GM23338 (cell line): ENCODE measurements at regions not wholly inside any gene's neighbourhood (a gene's known extent, or its start where the extent isn't known, plus 50 kb on each side); places are given as distances from the start of the nearest gene placed in this dataset.

Source experiments
- ATAC-seq: fragments of 200-7000 bp; cut with Tn5 transposase; 3 replicates; pipeline ENCODE4 v1.9.1; 2020
- DNase-seq: peaks from one replicate; pipeline ENCODE4 v3.0.0-alpha.2; 2015; ENCODE audit warnings: low spot score
- H2AFZ ChIP-seq: fragments of 200-600 bp; sonication (generic); 2 replicates; pipeline ENCODE4 v1.8.0; 2016; ENCODE audit warnings: antibody characterized with exemption, mild to moderate bottlenecking, moderate library complexity
- H3F3A ChIP-seq: fragments of 200-600 bp; sonication (generic); replicated peaks from 2 replicates; pipeline ENCODE4 v1.8.0; 2017; ENCODE audit warnings: antibody characterized with exemption, mixed run types, low read depth
- H3K27ac ChIP-seq: fragments of 200-600 bp; sonication (generic); 2 replicates; pipeline ENCODE4 v1.6.1; 2016; ENCODE audit warnings: low read depth
- H3K27me3 ChIP-seq: fragments of 200-600 bp; sonication (generic); 2 replicates; pipeline ENCODE4 v1.8.0; 2016; ENCODE audit warnings: mild to moderate bottlenecking, mixed run types, moderate library complexity; ENCODE audit not compliant: insufficient read depth
- H3K36me3 ChIP-seq: fragments of 200-600 bp; sonication (generic); 2 replicates; pipeline ENCODE4 v1.8.0; 2016; ENCODE audit warnings: mild to moderate bottlenecking; ENCODE audit not compliant: insufficient read depth
- H3K4me1 ChIP-seq: fragments of 200-600 bp; sonication (generic); 2 replicates; pipeline ENCODE4 v1.8.0; 2016; ENCODE audit warnings: mild to moderate bottlenecking, moderate library complexity; ENCODE audit not compliant: insufficient read depth
- H3K4me2 ChIP-seq: fragments of 200-600 bp; sonication (generic); 2 replicates; pipeline ENCODE4 v1.7.1; 2017; ENCODE audit warnings: mixed run types
- H3K4me3 ChIP-seq: fragments of 200-600 bp; sonication (generic); 2 replicates; pipeline ENCODE4 v1.6.1; 2016; ENCODE audit warnings: mixed run types
- H3K79me2 ChIP-seq: fragments of 200-600 bp; sonication (generic); replicated peaks from 2 replicates; pipeline ENCODE4 v1.8.0; 2017; ENCODE audit warnings: mild to moderate bottlenecking; ENCODE audit not compliant: insufficient read depth
- H3K9me2 ChIP-seq: fragments of 200-600 bp; sonication (generic); 2 replicates; pipeline ENCODE4 v1.8.0; 2017; ENCODE audit not compliant: insufficient read depth
- H4K20me1 ChIP-seq: fragments of 200-600 bp; sonication (generic); replicated peaks from 2 replicates; pipeline ENCODE4 v1.8.0; 2017; ENCODE audit warnings: mild to moderate bottlenecking; ENCODE audit not compliant: insufficient read depth
- H3K27ac Mint-ChIP-seq: 2 replicates; pipeline ENCODE4 v1.8.0; 2020; ENCODE audit warnings: inconsistent platforms, mild to moderate bottlenecking, moderate library complexity, mixed read lengths
- H3K27me3 Mint-ChIP-seq: 3 replicates; pipeline ENCODE4 v1.8.0; 2022; ENCODE audit warnings: low read depth, mild to moderate bottlenecking, moderate library complexity, mixed read lengths, inconsistent platforms; ENCODE audit not compliant: insufficient read depth, poor library complexity
- H3K36me3 Mint-ChIP-seq: 3 replicates; pipeline ENCODE4 v1.8.0; 2021; ENCODE audit warnings: low read depth, mild to moderate bottlenecking, inconsistent platforms, moderate library complexity, mixed read lengths
- H3K4me1 Mint-ChIP-seq: 3 replicates; pipeline ENCODE4 v1.8.0; 2020; ENCODE audit warnings: mild to moderate bottlenecking, inconsistent platforms, mixed read lengths
- H3K4me3 Mint-ChIP-seq: 3 replicates; pipeline ENCODE4 v1.8.0; 2021; ENCODE audit warnings: moderate library complexity, mild to moderate bottlenecking, inconsistent platforms, mixed read lengths
- H3K9me3 Mint-ChIP-seq: 3 replicates; pipeline ENCODE4 v1.8.0; 2020; ENCODE audit warnings: moderate library complexity, mild to moderate bottlenecking, inconsistent platforms, mixed read lengths
- CREB1 ChIP-seq: fragments of 250-450 bp; sonication (Bioruptor Pico); IDR thresholded peaks from 2 replicates; pipeline ENCODE4 v1.5.0; 2020; ENCODE audit warnings: low read depth, mild to moderate bottlenecking, moderate library complexity
- EZH2 ChIP-seq: fragments of 200-600 bp; sonication (generic); IDR thresholded peaks from one replicate; pipeline ENCODE4 v1.8.0; 2017; ENCODE audit warnings: antibody characterized with exemption, mild to moderate bottlenecking, low read depth; ENCODE audit not compliant: unreplicated experiment
- EZH2phosphoT487 ChIP-seq: fragments of 200-600 bp; sonication (generic); IDR thresholded peaks from one replicate; pipeline ENCODE4 v1.8.1; 2018; ENCODE audit warnings: antibody characterized with exemption; ENCODE audit not compliant: unreplicated experiment
- JUNB ChIP-seq: IDR thresholded peaks from one replicate; pipeline ENCODE4 v1.6.1; 2016; ENCODE audit warnings: antibody characterized with exemption; ENCODE audit not compliant: unreplicated experiment
- NANOG ChIP-seq: IDR thresholded peaks from 2 replicates; pipeline ENCODE4 v1.6.1; 2016; ENCODE audit warnings: antibody characterized with exemption, borderline replicate concordance
- POLR2AphosphoS5 ChIP-seq: IDR thresholded peaks from 2 replicates; pipeline ENCODE4 v1.6.1; 2016; ENCODE audit warnings: antibody characterized with exemption, low read depth
- STAT1 ChIP-seq: IDR thresholded peaks from one replicate; pipeline ENCODE4 v1.6.1; 2016; ENCODE audit warnings: antibody characterized with exemption; ENCODE audit not compliant: unreplicated experiment
- ZNF114 ChIP-seq: fragments of 250-450 bp; sonication (Bioruptor Pico); IDR thresholded peaks from 2 replicates; pipeline ENCODE4 v1.5.0; 2020; ENCODE audit warnings: mild to moderate bottlenecking, moderate library complexity
- ZNF331 ChIP-seq: fragments of 250-450 bp; sonication (Bioruptor Pico); IDR thresholded peaks from 2 replicates; pipeline ENCODE4 v1.5.0; 2020; ENCODE audit warnings: low read depth, mild to moderate bottlenecking, moderate library complexity
- TF ChIP-seq, protein P1 (sequence below): IDR thresholded peaks from 2 replicates; pipeline ENCODE4 v1.6.1; 2016; ENCODE audit warnings: antibody characterized with exemption
- TF ChIP-seq, protein P2 (sequence below), 2 experiments: fragments of 200-600 bp in 1 of 2; sonication (generic) in 1 of 2; conservative IDR thresholded peaks; 2 replicates each; pipeline versions ENCODE4 v1.5.1 to v1.6.1; 2016 to 2017; ENCODE audit warnings: antibody characterized with exemption in 2 of 2, low read depth in 2 of 2, mild to moderate bottlenecking in 2 of 2, moderate library complexity in 1 of 2
- TF ChIP-seq, protein P3 (sequence below): fragments of 250-450 bp; sonication (Bioruptor Pico); IDR thresholded peaks from 2 replicates; pipeline ENCODE4 v1.5.0; 2020; ENCODE audit warnings: mild to moderate bottlenecking, moderate library complexity
- TF ChIP-seq, protein P4 (sequence below): IDR thresholded peaks from one replicate; pipeline ENCODE4 v1.6.1; 2018; ENCODE audit warnings: antibody characterized with exemption; ENCODE audit not compliant: unreplicated experiment

DNA sequence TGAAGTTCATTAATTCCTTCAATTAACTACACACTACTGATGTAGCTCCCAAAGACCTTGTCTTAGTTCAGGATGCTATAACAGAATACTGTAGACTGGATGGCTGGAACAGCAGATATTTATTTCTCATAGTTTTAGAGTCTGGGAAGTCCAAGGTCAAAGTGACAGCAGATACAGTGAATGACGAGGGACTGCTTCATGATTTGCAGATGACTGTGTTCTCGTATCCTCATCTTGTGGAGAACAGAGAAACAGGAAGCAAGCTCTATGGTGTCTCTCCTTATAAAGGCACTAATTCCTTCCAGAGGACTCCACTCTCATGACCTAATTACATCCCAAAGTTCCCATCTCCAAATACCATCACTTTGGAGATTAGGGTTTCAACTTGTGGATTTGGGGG is 65.6 kb upstream of the MAP1B start:
- H3K4me1 Mint-ChIP-seq, result peaks cover 25% of the 10 kb centered on the region

More for the DNA sequence above, 65.6 kb upstream of the MAP1B start:
- Mint-ChIP-seq H3K27ac (no peak overlapping the region), H3K9me3 (no peaks in the 10 kb centered on the region; the same call in 2 of the 3 replicates), H3K4me3 (no peak overlapping the region), H3K27me3 (no peaks in the 10 kb centered on the region), H3K36me3 (no peaks in the 10 kb centered on the region)
- no peaks in the 10 kb centered on the region for H4K20me1 ChIP-seq
- no peaks in the 10 kb centered on the region for H3K9me2 ChIP-seq
- no peak overlapping the region for H3K4me2 ChIP-seq
- DNase-seq (no peak), ATAC-seq (no peak)
- H2AFZ ChIP-seq, result no peak overlapping the region; the same call in 1 of the 2 replicates
- TF ChIP-seq CREB1 (no peak), POLR2AphosphoS5 (no peak), NANOG (no peak), ZNF114 (CRISPR knock-in tag) (no peak), ZNF331 (no peak), STAT1 (no peak), EZH2phosphoT487 (no peak), EZH2 (no peak), JUNB (no peak)
- TF ChIP-seq, protein P1, sequence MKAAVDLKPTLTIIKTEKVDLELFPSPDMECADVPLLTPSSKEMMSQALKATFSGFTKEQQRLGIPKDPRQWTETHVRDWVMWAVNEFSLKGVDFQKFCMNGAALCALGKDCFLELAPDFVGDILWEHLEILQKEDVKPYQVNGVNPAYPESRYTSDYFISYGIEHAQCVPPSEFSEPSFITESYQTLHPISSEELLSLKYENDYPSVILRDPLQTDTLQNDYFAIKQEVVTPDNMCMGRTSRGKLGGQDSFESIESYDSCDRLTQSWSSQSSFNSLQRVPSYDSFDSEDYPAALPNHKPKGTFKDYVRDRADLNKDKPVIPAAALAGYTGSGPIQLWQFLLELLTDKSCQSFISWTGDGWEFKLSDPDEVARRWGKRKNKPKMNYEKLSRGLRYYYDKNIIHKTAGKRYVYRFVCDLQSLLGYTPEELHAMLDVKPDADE, result no peak
- TF ChIP-seq, protein P2, sequence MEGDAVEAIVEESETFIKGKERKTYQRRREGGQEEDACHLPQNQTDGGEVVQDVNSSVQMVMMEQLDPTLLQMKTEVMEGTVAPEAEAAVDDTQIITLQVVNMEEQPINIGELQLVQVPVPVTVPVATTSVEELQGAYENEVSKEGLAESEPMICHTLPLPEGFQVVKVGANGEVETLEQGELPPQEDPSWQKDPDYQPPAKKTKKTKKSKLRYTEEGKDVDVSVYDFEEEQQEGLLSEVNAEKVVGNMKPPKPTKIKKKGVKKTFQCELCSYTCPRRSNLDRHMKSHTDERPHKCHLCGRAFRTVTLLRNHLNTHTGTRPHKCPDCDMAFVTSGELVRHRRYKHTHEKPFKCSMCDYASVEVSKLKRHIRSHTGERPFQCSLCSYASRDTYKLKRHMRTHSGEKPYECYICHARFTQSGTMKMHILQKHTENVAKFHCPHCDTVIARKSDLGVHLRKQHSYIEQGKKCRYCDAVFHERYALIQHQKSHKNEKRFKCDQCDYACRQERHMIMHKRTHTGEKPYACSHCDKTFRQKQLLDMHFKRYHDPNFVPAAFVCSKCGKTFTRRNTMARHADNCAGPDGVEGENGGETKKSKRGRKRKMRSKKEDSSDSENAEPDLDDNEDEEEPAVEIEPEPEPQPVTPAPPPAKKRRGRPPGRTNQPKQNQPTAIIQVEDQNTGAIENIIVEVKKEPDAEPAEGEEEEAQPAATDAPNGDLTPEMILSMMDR (conservative IDR thresholded peaks at IDR 0.05; ENCODE audit: low read depth in 2 of 2), result no peak
- TF ChIP-seq, protein P3, sequence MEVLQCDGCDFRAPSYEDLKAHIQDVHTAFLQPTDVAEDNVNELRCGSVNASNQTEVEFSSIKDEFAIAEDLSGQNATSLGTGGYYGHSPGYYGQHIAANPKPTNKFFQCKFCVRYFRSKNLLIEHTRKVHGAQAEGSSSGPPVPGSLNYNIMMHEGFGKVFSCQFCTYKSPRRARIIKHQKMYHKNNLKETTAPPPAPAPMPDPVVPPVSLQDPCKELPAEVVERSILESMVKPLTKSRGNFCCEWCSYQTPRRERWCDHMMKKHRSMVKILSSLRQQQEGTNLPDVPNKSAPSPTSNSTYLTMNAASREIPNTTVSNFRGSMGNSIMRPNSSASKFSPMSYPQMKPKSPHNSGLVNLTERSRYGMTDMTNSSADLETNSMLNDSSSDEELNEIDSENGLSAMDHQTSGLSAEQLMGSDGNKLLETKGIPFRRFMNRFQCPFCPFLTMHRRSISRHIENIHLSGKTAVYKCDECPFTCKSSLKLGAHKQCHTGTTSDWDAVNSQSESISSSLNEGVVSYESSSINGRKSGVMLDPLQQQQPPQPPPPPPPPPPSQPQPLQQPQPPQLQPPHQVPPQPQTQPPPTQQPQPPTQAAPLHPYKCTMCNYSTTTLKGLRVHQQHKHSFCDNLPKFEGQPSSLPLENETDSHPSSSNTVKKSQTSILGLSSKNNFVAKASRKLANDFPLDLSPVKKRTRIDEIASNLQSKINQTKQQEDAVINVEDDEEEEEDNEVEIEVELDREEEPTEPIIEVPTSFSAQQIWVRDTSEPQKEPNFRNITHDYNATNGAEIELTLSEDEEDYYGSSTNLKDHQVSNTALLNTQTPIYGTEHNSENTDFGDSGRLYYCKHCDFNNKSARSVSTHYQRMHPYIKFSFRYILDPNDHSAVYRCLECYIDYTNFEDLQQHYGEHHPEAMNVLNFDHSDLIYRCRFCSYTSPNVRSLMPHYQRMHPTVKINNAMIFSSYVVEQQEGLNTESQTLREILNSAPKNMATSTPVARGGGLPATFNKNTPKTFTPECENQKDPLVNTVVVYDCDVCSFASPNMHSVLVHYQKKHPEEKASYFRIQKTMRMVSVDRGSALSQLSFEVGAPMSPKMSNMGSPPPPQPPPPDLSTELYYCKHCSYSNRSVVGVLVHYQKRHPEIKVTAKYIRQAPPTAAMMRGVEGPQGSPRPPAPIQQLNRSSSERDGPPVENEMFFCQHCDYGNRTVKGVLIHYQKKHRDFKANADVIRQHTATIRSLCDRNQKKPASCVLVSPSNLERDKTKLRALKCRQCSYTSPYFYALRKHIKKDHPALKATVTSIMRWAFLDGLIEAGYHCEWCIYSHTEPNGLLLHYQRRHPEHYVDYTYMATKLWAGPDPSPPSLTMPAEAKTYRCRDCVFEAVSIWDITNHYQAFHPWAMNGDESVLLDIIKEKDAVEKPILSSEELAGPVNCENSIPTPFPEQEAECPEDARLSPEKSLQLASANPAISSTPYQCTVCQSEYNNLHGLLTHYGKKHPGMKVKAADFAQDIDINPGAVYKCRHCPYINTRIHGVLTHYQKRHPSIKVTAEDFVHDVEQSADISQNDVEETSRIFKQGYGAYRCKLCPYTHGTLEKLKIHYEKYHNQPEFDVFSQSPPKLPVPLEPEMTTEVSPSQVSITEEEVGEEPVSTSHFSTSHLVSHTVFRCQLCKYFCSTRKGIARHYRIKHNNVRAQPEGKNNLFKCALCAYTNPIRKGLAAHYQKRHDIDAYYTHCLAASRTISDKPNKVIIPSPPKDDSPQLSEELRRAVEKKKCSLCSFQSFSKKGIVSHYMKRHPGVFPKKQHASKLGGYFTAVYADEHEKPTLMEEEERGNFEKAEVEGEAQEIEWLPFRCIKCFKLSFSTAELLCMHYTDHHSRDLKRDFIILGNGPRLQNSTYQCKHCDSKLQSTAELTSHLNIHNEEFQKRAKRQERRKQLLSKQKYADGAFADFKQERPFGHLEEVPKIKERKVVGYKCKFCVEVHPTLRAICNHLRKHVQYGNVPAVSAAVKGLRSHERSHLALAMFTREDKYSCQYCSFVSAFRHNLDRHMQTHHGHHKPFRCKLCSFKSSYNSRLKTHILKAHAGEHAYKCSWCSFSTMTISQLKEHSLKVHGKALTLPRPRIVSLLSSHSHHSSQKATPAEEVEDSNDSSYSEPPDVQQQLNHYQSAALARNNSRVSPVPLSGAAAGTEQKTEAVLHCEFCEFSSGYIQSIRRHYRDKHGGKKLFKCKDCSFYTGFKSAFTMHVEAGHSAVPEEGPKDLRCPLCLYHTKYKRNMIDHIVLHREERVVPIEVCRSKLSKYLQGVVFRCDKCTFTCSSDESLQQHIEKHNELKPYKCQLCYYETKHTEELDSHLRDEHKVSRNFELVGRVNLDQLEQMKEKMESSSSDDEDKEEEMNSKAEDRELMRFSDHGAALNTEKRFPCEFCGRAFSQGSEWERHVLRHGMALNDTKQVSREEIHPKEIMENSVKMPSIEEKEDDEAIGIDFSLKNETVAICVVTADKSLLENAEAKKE (CRISPR knock-in tag), result no peak
- TF ChIP-seq, protein P4, sequence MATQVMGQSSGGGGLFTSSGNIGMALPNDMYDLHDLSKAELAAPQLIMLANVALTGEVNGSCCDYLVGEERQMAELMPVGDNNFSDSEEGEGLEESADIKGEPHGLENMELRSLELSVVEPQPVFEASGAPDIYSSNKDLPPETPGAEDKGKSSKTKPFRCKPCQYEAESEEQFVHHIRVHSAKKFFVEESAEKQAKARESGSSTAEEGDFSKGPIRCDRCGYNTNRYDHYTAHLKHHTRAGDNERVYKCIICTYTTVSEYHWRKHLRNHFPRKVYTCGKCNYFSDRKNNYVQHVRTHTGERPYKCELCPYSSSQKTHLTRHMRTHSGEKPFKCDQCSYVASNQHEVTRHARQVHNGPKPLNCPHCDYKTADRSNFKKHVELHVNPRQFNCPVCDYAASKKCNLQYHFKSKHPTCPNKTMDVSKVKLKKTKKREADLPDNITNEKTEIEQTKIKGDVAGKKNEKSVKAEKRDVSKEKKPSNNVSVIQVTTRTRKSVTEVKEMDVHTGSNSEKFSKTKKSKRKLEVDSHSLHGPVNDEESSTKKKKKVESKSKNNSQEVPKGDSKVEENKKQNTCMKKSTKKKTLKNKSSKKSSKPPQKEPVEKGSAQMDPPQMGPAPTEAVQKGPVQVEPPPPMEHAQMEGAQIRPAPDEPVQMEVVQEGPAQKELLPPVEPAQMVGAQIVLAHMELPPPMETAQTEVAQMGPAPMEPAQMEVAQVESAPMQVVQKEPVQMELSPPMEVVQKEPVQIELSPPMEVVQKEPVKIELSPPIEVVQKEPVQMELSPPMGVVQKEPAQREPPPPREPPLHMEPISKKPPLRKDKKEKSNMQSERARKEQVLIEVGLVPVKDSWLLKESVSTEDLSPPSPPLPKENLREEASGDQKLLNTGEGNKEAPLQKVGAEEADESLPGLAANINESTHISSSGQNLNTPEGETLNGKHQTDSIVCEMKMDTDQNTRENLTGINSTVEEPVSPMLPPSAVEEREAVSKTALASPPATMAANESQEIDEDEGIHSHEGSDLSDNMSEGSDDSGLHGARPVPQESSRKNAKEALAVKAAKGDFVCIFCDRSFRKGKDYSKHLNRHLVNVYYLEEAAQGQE, result no peak
- no peaks in the 10 kb centered on the region for H3K36me3 ChIP-seq
- no peak overlapping the region for H3K4me3 ChIP-seq
- peaks cover 10% of the 10 kb centered on the region; the same call in 1 of the 2 replicates for H3K4me1 ChIP-seq
- H3K79me2 ChIP-seq, result no peaks in the 10 kb centered on the region
- no peak overlapping the region for H3K27ac ChIP-seq
- H3F3A ChIP-seq, result no peaks in the 10 kb centered on the region
- no peaks in the 10 kb centered on the region for H3K27me3 ChIP-seq
